HEK293T (cell line): ENCODE measurements at regions not wholly inside any gene's neighbourhood (a gene's known extent, or its start where the extent isn't known, plus 50 kb on each side); places are given as distances from the start of the nearest gene placed in this dataset.
"Not testable (repeated sequence)": the region's sequence is repeated elsewhere in the genome, so short reads cannot be mapped to it uniquely, and the experiment has no call there.

Experiments
- CTCF ChIA-PET: fragments of 350-600 bp; formaldehyde crosslinking; extraction: SDS; loops from one replicate; lab custom pipeline; 2021; ENCODE audit warnings: antibody characterized with exemption, inconsistent platforms; lab: Yijun Ruan, JAX
- POLR2A ChIA-PET: fragments of 350-600 bp; formaldehyde crosslinking; extraction: SDS; loops from one replicate; lab custom pipeline; 2020; ENCODE audit warnings: antibody characterized with exemption, inconsistent platforms; lab: Yijun Ruan, JAX
- DNase-seq: peaks from one replicate; pipeline ENCODE4 v3.0.0; 2012; ENCODE audit warnings: mixed read lengths; ENCODE audit errors: extremely low spot score
- ARNT ChIP-seq: fragments of 450-650 bp; IDR thresholded peaks from 2 replicates; pipeline ENCODE4 v1.6.1; 2017; ENCODE audit warnings: mild to moderate bottlenecking
- BHLHE40 ChIP-seq: fragments of 450-650 bp; IDR thresholded peaks from 2 replicates; pipeline ENCODE4 v1.6.1; 2016; ENCODE audit warnings: mild to moderate bottlenecking, moderate library complexity, borderline replicate concordance
- CTBP1 ChIP-seq: fragments of 450-650 bp; IDR thresholded peaks from 2 replicates; pipeline ENCODE4 v1.6.1; 2016; ENCODE audit warnings: borderline replicate concordance
- ELF4 ChIP-seq: fragments of 450-650 bp; IDR thresholded peaks from 2 replicates; pipeline ENCODE4 v1.6.1; 2017; ENCODE audit warnings: antibody characterized with exemption
- FOXA1 ChIP-seq: fragments of 450-650 bp; IDR thresholded peaks from 2 replicates; pipeline ENCODE4 v1.6.1; 2016; ENCODE audit warnings: mild to moderate bottlenecking
- FOXK2 ChIP-seq: fragments of 450-650 bp; IDR thresholded peaks from 2 replicates; pipeline ENCODE4 v1.6.1; 2016; ENCODE audit warnings: mild to moderate bottlenecking
- FOXM1 ChIP-seq: fragments of 450-650 bp; IDR thresholded peaks from 2 replicates; pipeline ENCODE4 v1.6.1; 2017; ENCODE audit warnings: mild to moderate bottlenecking, borderline replicate concordance
- HDGF ChIP-seq: fragments of 450-650 bp; IDR thresholded peaks from 2 replicates; pipeline ENCODE4 v1.6.1; 2017; ENCODE audit warnings: antibody characterized with exemption, borderline replicate concordance
- L3MBTL2 ChIP-seq: fragments of 450-650 bp; conservative IDR thresholded peaks from 2 replicates; pipeline ENCODE4 v1.6.1; 2016; ENCODE audit warnings: mild to moderate bottlenecking
- LEF1 ChIP-seq: fragments of 450-650 bp; IDR thresholded peaks from 2 replicates; pipeline ENCODE4 v1.6.1; 2017; ENCODE audit warnings: mild to moderate bottlenecking, borderline replicate concordance
- NFRKB ChIP-seq: fragments of 450-650 bp; IDR thresholded peaks from 2 replicates; pipeline ENCODE4 v1.6.1; 2016; ENCODE audit warnings: mild to moderate bottlenecking, moderate library complexity
- PKNOX1 ChIP-seq: fragments of 450-650 bp; IDR thresholded peaks from 2 replicates; pipeline ENCODE4 v1.6.1; 2016
- SP1 ChIP-seq: fragments of 450-650 bp; IDR thresholded peaks from 2 replicates; pipeline ENCODE4 v1.6.1; 2017
- SUZ12 ChIP-seq: fragments of 450-650 bp; IDR thresholded peaks from 2 replicates; pipeline ENCODE4 v1.6.1; 2016; ENCODE audit warnings: mild to moderate bottlenecking
- TARDBP ChIP-seq: fragments of 450-650 bp; IDR thresholded peaks from 2 replicates; pipeline ENCODE4 v1.6.1; 2016
- ZNF384 ChIP-seq: fragments of 450-650 bp; IDR thresholded peaks from 2 replicates; pipeline ENCODE4 v1.6.1; 2016

GRCh38 chr5:83817591-83817990, 96.9 kb upstream of the HAPLN1 start:
- ChIA-PET CTCF (no interaction called here), POLR2A (no interaction called here)
- TF ChIP-seq L3MBTL2 (no peak), ARNT (no peak), BHLHE40 (no peak), ZNF384 (no peak)
- no peak for DNase-seq

DNA sequence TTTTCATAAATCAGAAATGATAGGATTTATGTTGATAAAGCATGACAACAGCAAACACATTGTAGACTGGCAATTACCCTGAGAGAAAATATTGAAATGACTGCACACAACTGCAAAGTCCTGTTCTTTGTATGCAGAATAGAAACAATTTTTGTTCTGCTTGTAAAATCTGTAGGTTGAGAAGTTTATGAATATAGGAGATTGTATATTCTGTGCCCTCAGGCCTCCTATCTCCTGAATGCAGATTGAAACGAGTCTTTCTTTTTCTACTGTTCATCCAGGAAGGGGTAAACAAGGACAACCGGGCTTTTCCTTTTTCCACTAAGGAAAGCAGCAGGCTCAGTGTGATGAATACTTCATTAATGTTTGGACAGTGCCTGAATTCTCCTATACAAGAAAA, 95.0 kb upstream of the HAPLN1 start:
- TF ChIP-seq L3MBTL2 = no peak
- no peak for TF ChIP-seq PKNOX1
- CTCF ChIA-PET = no interaction called here
- no peak for DNase-seq
- POLR2A ChIA-PET = no interaction called here

GRCh38 chr5:83810511-83810910, 89.9 kb upstream of the HAPLN1 start:
- no peak for DNase-seq
- CTCF ChIA-PET = interaction anchor here (0.5 kb wide), 1 partner anchor 1460 kb away, joined by 3 read pairs; no protein-coding TSS in a partner anchor
- no peak for TF ChIP-seq BHLHE40
- no peak for TF ChIP-seq ELF4
- TF ChIP-seq FOXK2 = no peak
- TF ChIP-seq L3MBTL2 = no peak
- TF ChIP-seq FOXA1 = no peak
- no peak for TF ChIP-seq ZNF384
- TF ChIP-seq ARNT = no peak
- no peak for TF ChIP-seq NFRKB
- TF ChIP-seq HDGF = no peak
- no peak for TF ChIP-seq LEF1
- TF ChIP-seq CTBP1 = no peak
- no peak for TF ChIP-seq PKNOX1
- TF ChIP-seq TARDBP = no peak
- TF ChIP-seq SUZ12 = no peak
- no peak for TF ChIP-seq FOXM1
- no peak for TF ChIP-seq SP1
- POLR2A ChIA-PET = no interaction called here

DNA sequence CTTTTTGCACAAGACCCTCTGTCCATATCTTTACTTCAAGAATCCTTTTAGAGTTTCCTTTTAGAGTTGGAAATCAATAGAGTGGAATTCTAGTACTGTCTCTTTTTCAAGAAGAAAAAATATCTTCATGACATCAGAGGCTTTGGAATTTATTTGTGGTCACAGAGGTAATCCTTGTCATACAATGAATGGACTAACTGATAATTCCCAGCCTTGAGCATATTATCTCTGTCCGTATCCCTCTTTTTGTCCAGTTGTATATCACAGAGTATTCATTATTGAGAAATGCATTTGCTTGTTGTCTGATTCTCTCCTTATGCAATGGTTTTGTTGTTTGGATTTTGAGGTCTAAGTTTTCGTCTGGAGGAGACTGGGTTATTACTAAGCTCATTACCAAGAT, 82.0 kb upstream of the HAPLN1 start:
- CTCF ChIA-PET = no interaction called here
- DNase-seq = no peak

DNA sequence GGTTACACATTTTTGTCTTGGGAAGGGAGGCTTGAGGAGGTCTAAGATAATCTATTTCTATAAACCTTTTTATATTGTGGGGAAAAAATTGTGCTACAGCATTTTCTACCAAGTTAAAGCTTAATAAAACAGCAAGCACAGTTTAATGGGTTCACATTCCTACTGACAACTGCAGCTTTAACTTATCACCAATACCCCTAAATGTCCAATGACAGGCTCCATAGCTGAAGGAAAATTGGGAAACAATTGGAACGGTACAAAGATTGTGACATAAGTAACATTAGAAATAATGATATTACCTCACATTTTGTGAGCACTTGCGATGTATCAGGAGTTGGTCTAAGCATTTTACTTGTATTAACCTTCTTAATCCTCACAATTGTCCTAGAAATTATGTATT, 79.5 kb upstream of the HAPLN1 start:
- ChIA-PET POLR2A (no interaction called here), CTCF (no interaction called here)
- no peak for TF ChIP-seq FOXM1
- no peak for TF ChIP-seq PKNOX1
- TF ChIP-seq NFRKB = no peak
- TF ChIP-seq BHLHE40 = no peak
- TF ChIP-seq TARDBP = no peak
- no peak for TF ChIP-seq ARNT
- no peak for TF ChIP-seq SP1
- no peak for TF ChIP-seq LEF1
- TF ChIP-seq FOXA1 = no peak
- no peak for TF ChIP-seq CTBP1
- no peak for TF ChIP-seq SUZ12
- no peak for TF ChIP-seq HDGF
- no peak for TF ChIP-seq ZNF384
- no peak for TF ChIP-seq FOXK2
- no peak for TF ChIP-seq ELF4
- no peak for TF ChIP-seq L3MBTL2
- DNase-seq = no peak

More for the DNA sequence above, 82.0 kb upstream of the HAPLN1 start:
- POLR2A ChIA-PET = no interaction called here
- TF ChIP-seq NFRKB = no peak
- TF ChIP-seq BHLHE40 = no peak
- no peak for TF ChIP-seq FOXA1
- TF ChIP-seq FOXM1 = no peak
- TF ChIP-seq ZNF384 = no peak
- TF ChIP-seq HDGF = no peak
- no peak for TF ChIP-seq LEF1
- no peak for TF ChIP-seq ARNT

DNA sequence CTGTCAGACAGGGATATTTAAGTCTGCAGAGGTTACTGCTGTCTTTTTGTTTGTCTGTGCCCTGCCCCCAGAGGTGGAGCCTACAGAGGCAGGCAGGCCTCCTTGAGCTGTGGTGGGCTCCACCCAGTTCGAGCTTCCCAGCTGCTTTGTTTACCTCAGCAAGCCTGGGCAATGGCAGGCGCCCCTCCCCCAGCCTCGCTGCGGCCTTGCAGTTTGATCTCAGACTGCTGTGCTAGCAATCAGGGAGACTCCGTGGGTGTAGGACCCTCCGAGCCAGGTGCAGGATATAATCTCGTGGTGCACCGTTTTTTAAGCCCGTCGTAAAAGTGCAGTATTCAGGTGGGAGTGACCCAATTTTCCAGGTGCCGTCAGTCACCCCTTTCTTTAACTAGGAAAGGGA, 78.4 kb upstream of the HAPLN1 start:
- DNase-seq, POLR2A ChIA-PET: not testable (repeated sequence)

GRCh38 chr5:83789371-83789770, 68.7 kb upstream of the HAPLN1 start:
- TF ChIP-seq FOXM1 (no peak), L3MBTL2 (no peak), NFRKB (no peak), SUZ12 (no peak), FOXA1 (no peak)
- POLR2A ChIA-PET = no interaction called here
- DNase-seq = no peak
- CTCF ChIA-PET = no interaction called here

More for the DNA sequence above, 78.4 kb upstream of the HAPLN1 start:
- CTCF ChIA-PET = not testable (repeated sequence)

DNA sequence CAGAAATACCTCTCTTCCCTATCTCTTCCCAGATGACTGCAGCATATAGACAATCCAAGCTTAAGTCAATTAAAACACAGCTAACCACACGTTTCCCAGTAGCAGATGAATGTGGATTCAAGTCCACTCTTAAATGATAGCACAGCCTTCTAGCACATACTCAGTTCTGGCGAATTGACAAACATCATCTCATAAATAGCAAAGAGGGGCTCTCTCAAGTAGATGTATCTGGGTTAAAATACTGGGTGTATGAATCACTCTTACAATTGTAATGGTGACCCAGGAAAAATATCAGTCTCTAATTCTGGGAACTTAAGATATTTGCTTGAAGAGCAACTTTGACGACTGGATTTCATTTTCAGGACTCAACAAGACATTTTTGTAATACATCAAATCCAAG, 67.0 kb upstream of the HAPLN1 start:
- TF ChIP-seq SUZ12 = no peak
- TF ChIP-seq TARDBP = no peak
- TF ChIP-seq ZNF384 = no peak
- TF ChIP-seq SP1 = no peak
- ChIA-PET CTCF (no interaction called here), POLR2A (no interaction called here)
- no peak for DNase-seq
